KMS-11 (cell line): ENCODE measurements at regions not wholly inside any gene's neighbourhood (a gene's known extent, or its start where the extent isn't known, plus 50 kb on each side); places are given as distances from the start of the nearest gene placed in this dataset.

Experiments used
- H2AFZ ChIP-seq: fragments of 200-600 bp; sonication (generic); 2 replicates; pipeline ENCODE4 v1.6.1; 2016; ENCODE audit warnings: antibody characterized with exemption, mixed run types, low read depth
- H3K27ac ChIP-seq: fragments of 200-600 bp; sonication (generic); 2 replicates; pipeline ENCODE4 v1.6.1; 2016; ENCODE audit warnings: mild to moderate bottlenecking, mixed run types
- H3K27me3 ChIP-seq: fragments of 200-600 bp; sonication (generic); 2 replicates; pipeline ENCODE4 v1.6.1; 2017; ENCODE audit warnings: mild to moderate bottlenecking, low read depth, mixed run types, moderate library complexity; ENCODE audit not compliant: insufficient read depth
- H3K36me3 ChIP-seq: fragments of 200-600 bp; sonication (generic); 2 replicates; pipeline ENCODE4 v1.6.1; 2017; ENCODE audit warnings: mild to moderate bottlenecking, mixed run types; ENCODE audit not compliant: insufficient read depth
- H3K4me1 ChIP-seq: fragments of 200-600 bp; sonication (generic); 2 replicates; pipeline ENCODE4 v1.6.1; 2016; ENCODE audit warnings: mild to moderate bottlenecking, low read depth, mixed run types; ENCODE audit not compliant: poor library complexity, severe bottlenecking
- H3K4me2 ChIP-seq: fragments of 200-600 bp; sonication (generic); 2 replicates; pipeline ENCODE4 v1.7.0; 2016; ENCODE audit warnings: mild to moderate bottlenecking, mixed run types
- H3K4me3 ChIP-seq: fragments of 200-600 bp; sonication (generic); IDR thresholded peaks from 2 replicates; pipeline ENCODE4 v1.6.1; 2017; ENCODE audit warnings: low read depth, low read length, mixed read lengths; ENCODE audit not compliant: insufficient read depth
- H3K79me2 ChIP-seq: fragments of 200-600 bp; sonication (generic); 2 replicates; pipeline ENCODE4 v1.6.1; 2016; ENCODE audit warnings: low read depth, mixed run types; ENCODE audit not compliant: insufficient read depth
- H3K9ac ChIP-seq: fragments of 200-600 bp; sonication (generic); 2 replicates; pipeline ENCODE4 v1.6.1; 2016; ENCODE audit warnings: mild to moderate bottlenecking, mixed run types
- H4K20me1 ChIP-seq: fragments of 200-600 bp; sonication (generic); 2 replicates; pipeline ENCODE4 v1.6.1; 2016; ENCODE audit warnings: mild to moderate bottlenecking, mixed run types; ENCODE audit not compliant: insufficient read depth
- TF ChIP-seq, protein P1 (sequence below): fragments of 200-600 bp; sonication (generic); conservative IDR thresholded peaks from 2 replicates; pipeline ENCODE4 v1.6.1; 2017; ENCODE audit warnings: low read depth, mild to moderate bottlenecking, antibody characterized with exemption, low read length, moderate library complexity, mixed read lengths

DNA sequence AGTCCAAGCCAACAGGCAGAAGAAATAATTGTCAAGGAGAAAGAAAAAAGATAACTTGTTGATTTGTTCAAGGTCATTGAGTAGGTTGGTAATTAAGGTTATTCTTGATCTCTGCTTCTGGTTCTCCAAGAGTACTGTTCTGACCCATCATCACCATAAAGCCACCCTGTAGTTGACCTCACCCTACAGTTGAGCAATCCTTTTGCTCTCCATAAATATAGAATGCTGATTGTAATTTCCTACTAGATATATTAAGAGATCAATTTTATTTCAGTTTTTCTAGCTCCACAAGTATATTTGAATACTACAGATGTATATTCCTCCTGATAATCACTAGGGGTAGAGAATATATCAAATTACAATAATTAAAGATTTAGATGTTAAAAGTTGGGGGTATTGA, 350.5 kb upstream of the PDE3A start:
- H4K20me1 ChIP-seq: no peaks in the 10 kb centered on the region
- no peak overlapping the region for H3K4me2 ChIP-seq
- no peak overlapping the region for H3K9ac ChIP-seq
- H2AFZ ChIP-seq: no peak overlapping the region
- TF ChIP-seq, protein P1, sequence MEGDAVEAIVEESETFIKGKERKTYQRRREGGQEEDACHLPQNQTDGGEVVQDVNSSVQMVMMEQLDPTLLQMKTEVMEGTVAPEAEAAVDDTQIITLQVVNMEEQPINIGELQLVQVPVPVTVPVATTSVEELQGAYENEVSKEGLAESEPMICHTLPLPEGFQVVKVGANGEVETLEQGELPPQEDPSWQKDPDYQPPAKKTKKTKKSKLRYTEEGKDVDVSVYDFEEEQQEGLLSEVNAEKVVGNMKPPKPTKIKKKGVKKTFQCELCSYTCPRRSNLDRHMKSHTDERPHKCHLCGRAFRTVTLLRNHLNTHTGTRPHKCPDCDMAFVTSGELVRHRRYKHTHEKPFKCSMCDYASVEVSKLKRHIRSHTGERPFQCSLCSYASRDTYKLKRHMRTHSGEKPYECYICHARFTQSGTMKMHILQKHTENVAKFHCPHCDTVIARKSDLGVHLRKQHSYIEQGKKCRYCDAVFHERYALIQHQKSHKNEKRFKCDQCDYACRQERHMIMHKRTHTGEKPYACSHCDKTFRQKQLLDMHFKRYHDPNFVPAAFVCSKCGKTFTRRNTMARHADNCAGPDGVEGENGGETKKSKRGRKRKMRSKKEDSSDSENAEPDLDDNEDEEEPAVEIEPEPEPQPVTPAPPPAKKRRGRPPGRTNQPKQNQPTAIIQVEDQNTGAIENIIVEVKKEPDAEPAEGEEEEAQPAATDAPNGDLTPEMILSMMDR: no peak
- H3K4me3 ChIP-seq: no peak overlapping the region
- no peaks in the 10 kb centered on the region for H3K79me2 ChIP-seq
- H3K27ac ChIP-seq: no peak overlapping the region
- no peaks in the 10 kb centered on the region for H3K36me3 ChIP-seq
- H3K4me1 ChIP-seq: no peaks in the 10 kb centered on the region
- no peaks in the 10 kb centered on the region for H3K27me3 ChIP-seq

DNA sequence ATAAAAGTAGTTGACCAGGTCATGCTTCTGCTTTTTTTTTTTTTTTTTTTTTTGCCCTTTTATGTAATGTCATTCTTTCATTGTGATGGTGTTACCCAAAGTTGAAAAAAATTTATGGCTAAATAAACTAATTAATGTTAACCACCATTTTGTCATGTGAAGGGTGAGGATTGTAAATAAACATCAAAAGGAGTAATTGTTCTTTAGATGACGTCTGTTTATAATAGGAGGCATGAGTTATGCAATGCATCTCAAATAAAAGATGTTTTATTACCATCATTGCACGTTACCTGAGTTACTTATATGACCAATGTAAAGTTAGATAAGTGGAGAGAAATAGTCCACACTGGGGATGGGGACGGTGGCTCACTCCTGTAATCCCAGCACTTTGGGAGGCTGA, 349.9 kb upstream of the PDE3A start:
- Histone ChIP-seq H4K20me1 (no peaks in the 10 kb centered on the region), H3K4me1 (no peaks in the 10 kb centered on the region), H3K9ac (no peak overlapping the region), H3K4me2 (no peak overlapping the region), H3K27me3 (no peaks in the 10 kb centered on the region), H3K36me3 (no peaks in the 10 kb centered on the region), H3K4me3 (no peak overlapping the region), H3K79me2 (no peaks in the 10 kb centered on the region), H3K27ac (no peak overlapping the region), H2AFZ (no peak overlapping the region)
- TF ChIP-seq, protein P1: no peak

DNA sequence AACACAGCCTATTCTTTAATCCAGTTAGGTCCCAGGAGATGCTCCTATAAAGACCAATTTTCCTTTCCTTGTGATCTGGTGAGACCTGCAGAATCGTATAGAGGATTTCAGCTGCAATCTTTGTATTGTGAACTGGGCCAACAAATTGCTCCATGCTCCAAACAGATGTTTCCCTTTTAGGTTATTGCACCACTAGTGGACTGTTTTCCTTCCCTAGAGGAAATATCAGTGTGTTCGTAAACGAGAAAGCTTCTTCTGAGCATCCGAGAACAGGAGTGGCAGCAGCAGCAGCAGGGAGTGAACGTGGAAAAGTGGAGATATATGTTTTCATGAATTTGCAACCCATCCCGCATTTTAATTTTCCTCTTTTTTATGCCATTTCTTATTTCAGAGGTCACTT, 344.1 kb upstream of the PDE3A start:
- H3K9ac ChIP-seq: no peak overlapping the region
- H3K79me2 ChIP-seq: no peaks in the 10 kb centered on the region
- TF ChIP-seq, protein P1: no peak
- H3K4me3 ChIP-seq: no peak overlapping the region
- no peak overlapping the region for H3K4me2 ChIP-seq
- no peaks in the 10 kb centered on the region for H3K4me1 ChIP-seq
- H3K27me3 ChIP-seq: no peaks in the 10 kb centered on the region
- no peak overlapping the region for H2AFZ ChIP-seq
- no peaks in the 10 kb centered on the region for H4K20me1 ChIP-seq
- no peak overlapping the region for H3K27ac ChIP-seq
- no peaks in the 10 kb centered on the region for H3K36me3 ChIP-seq

DNA sequence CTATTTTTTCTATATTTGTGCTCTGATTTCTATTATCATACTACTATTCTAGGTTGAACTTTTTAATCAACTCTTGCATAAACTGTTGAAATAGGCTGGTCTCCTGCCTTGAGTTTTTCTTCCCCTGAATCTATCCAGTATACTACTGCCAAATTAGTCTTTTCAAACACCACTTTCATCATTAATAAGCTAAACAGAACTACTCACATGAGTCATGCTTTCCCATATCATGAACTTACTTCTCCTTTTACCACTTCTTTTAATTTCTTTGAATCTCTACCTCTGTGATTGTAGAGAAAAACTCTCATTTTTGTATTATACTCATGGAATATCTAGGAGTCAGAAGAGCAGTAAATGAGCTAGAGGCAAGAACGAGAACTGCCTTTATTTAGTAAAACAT, 340.3 kb upstream of the PDE3A start:
- Histone ChIP-seq H3K4me1 (no peaks in the 10 kb centered on the region), H3K79me2 (no peaks in the 10 kb centered on the region), H3K27me3 (no peaks in the 10 kb centered on the region), H2AFZ (no peak overlapping the region), H3K9ac (no peak overlapping the region), H3K27ac (no peak overlapping the region), H3K36me3 (no peaks in the 10 kb centered on the region), H3K4me3 (no peak overlapping the region), H3K4me2 (no peak overlapping the region), H4K20me1 (no peaks in the 10 kb centered on the region)
- TF ChIP-seq, protein P1: no peak

DNA sequence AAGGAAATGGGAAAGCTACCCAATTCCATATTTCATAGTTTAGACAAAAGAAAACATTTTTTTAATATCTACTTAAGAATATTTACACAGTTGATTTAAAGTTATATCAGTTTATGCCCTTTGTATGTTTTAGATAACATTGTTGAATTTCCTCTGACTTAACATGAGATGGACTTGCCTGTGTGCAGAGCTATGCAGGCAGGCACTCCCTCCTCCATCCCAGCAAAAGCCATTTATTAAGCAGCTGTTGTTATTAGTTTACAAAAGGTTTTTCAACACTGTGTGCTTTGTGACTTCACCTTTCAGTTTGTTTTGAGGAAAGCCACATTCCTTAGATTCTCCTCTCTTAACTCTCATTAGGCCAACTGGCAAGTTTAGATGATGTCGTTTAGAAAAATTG, 337.5 kb upstream of the PDE3A start:
- H3K27me3 ChIP-seq: no peaks in the 10 kb centered on the region
- no peak overlapping the region for H3K9ac ChIP-seq
- no peak overlapping the region for H3K27ac ChIP-seq
- H3K79me2 ChIP-seq: no peaks in the 10 kb centered on the region
- H4K20me1 ChIP-seq: no peaks in the 10 kb centered on the region
- no peak overlapping the region for H3K4me2 ChIP-seq
- no peak overlapping the region for H3K4me3 ChIP-seq
- H3K36me3 ChIP-seq: no peaks in the 10 kb centered on the region
- H2AFZ ChIP-seq: no peak overlapping the region
- TF ChIP-seq, protein P1: no peak
- no peaks in the 10 kb centered on the region for H3K4me1 ChIP-seq
